GM12878 (cell line): ENCODE measurements at regions not wholly inside any gene's neighbourhood (a gene's known extent, or its start where the extent isn't known, plus 50 kb on each side); places are given as distances from the start of the nearest gene placed in this dataset.
"Not testable (repeated sequence)": the region's sequence is repeated elsewhere in the genome, so short reads cannot be mapped to it uniquely, and the experiment has no call there.

Experiments used
- ATAC-seq: fragments of 200-7000 bp; cut with Tn5 transposase; 3 replicates; pipeline ENCODE4 v1.9.1; 2020; ENCODE audit warnings: mild to moderate bottlenecking, moderate library complexity
- BruUV-seq: library from RNA; stranded (reverse); fragments of 400-500 nt; replicated peaks from 2 replicates; lab custom pipeline; 2021; lab: Mats Ljungman, UMichigan
- CTCF ChIA-PET: fragments of 300-600 bp; sonication (Branson Sonifier 250); formaldehyde crosslinking; extraction: SDS; loops from one replicate; lab custom pipeline; 2021; ENCODE audit warnings: inconsistent platforms; lab: Yijun Ruan, JAX
- POLR2A ChIA-PET: fragments of 350-600 bp; formaldehyde crosslinking; extraction: SDS; loops from one replicate; lab custom pipeline; 2021; ENCODE audit warnings: inconsistent platforms; lab: Charles Lee
- RAD21 ChIA-PET: fragments of 300-600 bp; sonication (Branson Sonifier 250); formaldehyde crosslinking; loops from one replicate; lab custom pipeline; 2023; ENCODE audit warnings: antibody characterized with exemption; ENCODE audit not compliant: unreplicated experiment; lab: Charles Lee
- SMC1A ChIA-PET: fragments of 300-600 bp; sonication (Branson Sonifier 250); formaldehyde crosslinking; loops from one replicate; lab custom pipeline; 2023; ENCODE audit not compliant: unreplicated experiment, uncharacterized antibody; lab: Charles Lee
- DNase-seq: peaks from one replicate; pipeline ENCODE4 v3.0.0-alpha.2; 2011; ENCODE audit warnings: low read depth, low spot score
- FAIRE-seq: peaks from 3 replicates; lab custom pipeline; 2011; peaks lifted over from hg19 to GRCh38; lab: Jason Lieb, UNC
- H2AFZ ChIP-seq: 2 replicates; pipeline ENCODE4 v1.6.0; 2011; ENCODE audit warnings: low read depth, low read length, control low read depth; ENCODE audit not compliant: control insufficient read depth
- H3K27ac ChIP-seq: 2 replicates; pipeline ENCODE4 v1.5.1; 2011; ENCODE audit warnings: control low read depth; ENCODE audit not compliant: control insufficient read depth, insufficient read depth
- H3K27me3 ChIP-seq, 2 experiments: replicated peaks in 1 of 2; 2 replicates each; pipeline versions ENCODE4 v1.6.0 to v1.6.1; 2011; ENCODE audit warnings: low read length in 1 of 2; ENCODE audit not compliant: control insufficient read depth in 2 of 2, insufficient read depth in 2 of 2
- H3K36me3 ChIP-seq, 2 experiments: 2 replicates each; pipeline ENCODE4 v1.5.1; 2011; ENCODE audit warnings: low read length in 1 of 2; ENCODE audit not compliant: control insufficient read depth in 2 of 2, insufficient read depth in 2 of 2
- H3K4me1 ChIP-seq: 2 replicates; pipeline ENCODE4 v1.6.1; 2011; ENCODE audit warnings: mild to moderate bottlenecking, low read length, moderate library complexity, mixed read lengths; ENCODE audit not compliant: control insufficient read depth, insufficient read depth
- H3K4me2 ChIP-seq: 2 replicates; pipeline ENCODE4 v1.6.0; 2011; ENCODE audit warnings: control low read depth; ENCODE audit not compliant: control insufficient read depth, insufficient read depth
- H3K4me3 ChIP-seq: fragments of 200-600 bp; sonication (generic); 2 replicates; pipeline ENCODE4 v1.5.1; 2016
- H3K79me2 ChIP-seq: 2 replicates; pipeline ENCODE4 v1.6.0; 2011; ENCODE audit warnings: low read length; ENCODE audit not compliant: control insufficient read depth, insufficient read depth
- H3K9ac ChIP-seq: 2 replicates; pipeline ENCODE4 v1.8.0; 2011; ENCODE audit warnings: low read length, control low read depth, mixed read lengths; ENCODE audit not compliant: control insufficient read depth, insufficient read depth
- H3K9me3 ChIP-seq: replicated peaks from 3 replicates; pipeline ENCODE4 v1.5.1; 2011; ENCODE audit warnings: mild to moderate bottlenecking, low read length; ENCODE audit not compliant: control insufficient read depth, insufficient read depth
- H4K20me1 ChIP-seq: 2 replicates; pipeline ENCODE4 v1.6.0; 2011; ENCODE audit not compliant: control insufficient read depth, insufficient read depth
- WGBS: methylation state at CpG from one replicate; pipeline ENCODE4 v1.1.6; 2016; ENCODE audit warnings: low lambda C conversion rate; ENCODE audit not compliant: insufficient replicate concordance, insufficient coverage; ENCODE audit errors: missing lambda C conversion rate; 5-methylcytosine and 5-hydroxymethylcytosine counted together
- in situ Hi-C: fragments of 300-500 bp; cut with MboI; formaldehyde crosslinking; loops from 9 replicates; pipeline ENCODE4 v1.14.3; 2018; ENCODE audit warnings: mixed read lengths
- intact Hi-C: fragments of 100-400 bp; cut with micrococcal nuclease; formaldehyde crosslinking; loops from one replicate; pipeline ENCODE4 v1.14.2; 2022; ENCODE audit not compliant: unreplicated experiment

GRCh38 chrX:125154288-125155257, 165.1 kb upstream of the TEX13C start:
- ATAC-seq, H4K20me1 ChIP-seq, RAD21 ChIA-PET, CTCF ChIA-PET, H3K27me3 ChIP-seq, H3K4me2 ChIP-seq, H2AFZ ChIP-seq, H3K36me3 ChIP-seq, H3K9me3 ChIP-seq, intact Hi-C loops, H3K27ac ChIP-seq, DNase-seq, H3K79me2 ChIP-seq, H3K4me3 ChIP-seq, BruUV-seq, POLR2A ChIA-PET, H3K9ac ChIP-seq, H3K4me1 ChIP-seq, in situ Hi-C loops, FAIRE-seq: not testable (repeated sequence)
- 56% methylated on average over 31 of the region's 32 CpGs for WGBS
- SMC1A ChIA-PET: interaction anchor here (1.3 kb wide), 1 partner anchor 19 kb away, joined by 3 read pairs; no protein-coding TSS in a partner anchor

GRCh38 chrX:125155296-125156033, 164.2 kb upstream of the TEX13C start:
- POLR2A ChIA-PET, FAIRE-seq, H3K4me1 ChIP-seq, H3K27me3 ChIP-seq, in situ Hi-C loops, SMC1A ChIA-PET, H2AFZ ChIP-seq, H3K27ac ChIP-seq, H3K79me2 ChIP-seq, RAD21 ChIA-PET, intact Hi-C loops, H3K4me3 ChIP-seq, H3K36me3 ChIP-seq, CTCF ChIA-PET, H3K4me2 ChIP-seq, H3K9me3 ChIP-seq, H4K20me1 ChIP-seq, BruUV-seq, DNase-seq, H3K9ac ChIP-seq, ATAC-seq: not testable (repeated sequence)
- WGBS: 50% methylated on average over 35 of the region's 41 CpGs
